GM12878 (cell line): ENCODE measurements at regions not wholly inside any gene's neighbourhood (a gene's known extent, or its start where the extent isn't known, plus 50 kb on each side); places are given as distances from the start of the nearest gene placed in this dataset.

Experiments
- ATAC-seq: fragments of 200-7000 bp; cut with Tn5 transposase; 3 replicates; pipeline ENCODE4 v1.9.1; 2020; ENCODE audit warnings: mild to moderate bottlenecking, moderate library complexity
- BruUV-seq: library from RNA; stranded (reverse); fragments of 400-500 nt; replicated peaks from 2 replicates; lab custom pipeline; 2021; lab: Mats Ljungman, UMichigan
- CTCF ChIA-PET: fragments of 300-600 bp; sonication (Branson Sonifier 250); formaldehyde crosslinking; extraction: SDS; loops from one replicate; lab custom pipeline; 2021; ENCODE audit warnings: inconsistent platforms; lab: Yijun Ruan, JAX
- POLR2A ChIA-PET: fragments of 350-600 bp; formaldehyde crosslinking; extraction: SDS; loops from one replicate; lab custom pipeline; 2021; ENCODE audit warnings: inconsistent platforms; lab: Charles Lee
- RAD21 ChIA-PET: fragments of 300-600 bp; sonication (Branson Sonifier 250); formaldehyde crosslinking; loops from one replicate; lab custom pipeline; 2023; ENCODE audit warnings: antibody characterized with exemption; ENCODE audit not compliant: unreplicated experiment; lab: Charles Lee
- SMC1A ChIA-PET: fragments of 300-600 bp; sonication (Branson Sonifier 250); formaldehyde crosslinking; loops from one replicate; lab custom pipeline; 2023; ENCODE audit not compliant: unreplicated experiment, uncharacterized antibody; lab: Charles Lee
- DNase-seq: peaks from one replicate; pipeline ENCODE4 v3.0.0-alpha.2; 2011; ENCODE audit warnings: low read depth, low spot score
- FAIRE-seq: peaks from 3 replicates; lab custom pipeline; 2011; peaks lifted over from hg19 to GRCh38; lab: Jason Lieb, UNC
- H2AFZ ChIP-seq: 2 replicates; pipeline ENCODE4 v1.6.0; 2011; ENCODE audit warnings: low read depth, low read length, control low read depth; ENCODE audit not compliant: control insufficient read depth
- H3K27ac ChIP-seq: 2 replicates; pipeline ENCODE4 v1.5.1; 2011; ENCODE audit warnings: control low read depth; ENCODE audit not compliant: control insufficient read depth, insufficient read depth
- H3K27me3 ChIP-seq, 2 experiments: replicated peaks in 1 of 2; 2 replicates each; pipeline versions ENCODE4 v1.6.0 to v1.6.1; 2011; ENCODE audit warnings: low read length in 1 of 2; ENCODE audit not compliant: control insufficient read depth in 2 of 2, insufficient read depth in 2 of 2
- H3K36me3 ChIP-seq, 2 experiments: 2 replicates each; pipeline ENCODE4 v1.5.1; 2011; ENCODE audit warnings: low read length in 1 of 2; ENCODE audit not compliant: control insufficient read depth in 2 of 2, insufficient read depth in 2 of 2
- H3K4me1 ChIP-seq: 2 replicates; pipeline ENCODE4 v1.6.1; 2011; ENCODE audit warnings: mild to moderate bottlenecking, low read length, moderate library complexity, mixed read lengths; ENCODE audit not compliant: control insufficient read depth, insufficient read depth
- H3K4me2 ChIP-seq: 2 replicates; pipeline ENCODE4 v1.6.0; 2011; ENCODE audit warnings: control low read depth; ENCODE audit not compliant: control insufficient read depth, insufficient read depth
- H3K4me3 ChIP-seq: fragments of 200-600 bp; sonication (generic); 2 replicates; pipeline ENCODE4 v1.5.1; 2016
- H3K79me2 ChIP-seq: 2 replicates; pipeline ENCODE4 v1.6.0; 2011; ENCODE audit warnings: low read length; ENCODE audit not compliant: control insufficient read depth, insufficient read depth
- H3K9ac ChIP-seq: 2 replicates; pipeline ENCODE4 v1.8.0; 2011; ENCODE audit warnings: low read length, control low read depth, mixed read lengths; ENCODE audit not compliant: control insufficient read depth, insufficient read depth
- H3K9me3 ChIP-seq: replicated peaks from 3 replicates; pipeline ENCODE4 v1.5.1; 2011; ENCODE audit warnings: mild to moderate bottlenecking, low read length; ENCODE audit not compliant: control insufficient read depth, insufficient read depth
- H4K20me1 ChIP-seq: 2 replicates; pipeline ENCODE4 v1.6.0; 2011; ENCODE audit not compliant: control insufficient read depth, insufficient read depth
- ATF3 ChIP-seq: IDR thresholded peaks from 2 replicates; pipeline ENCODE4 v1.6.1; 2011; ENCODE audit warnings: low read depth, mild to moderate bottlenecking, low read length, moderate library complexity, borderline replicate concordance; ENCODE audit errors: extremely low read depth
- GATAD2B ChIP-seq: fragments of 450-650 bp; conservative IDR thresholded peaks from 2 replicates; pipeline ENCODE4 v1.6.1; 2017; ENCODE audit warnings: low read depth, mild to moderate bottlenecking, moderate library complexity
- USF1 ChIP-seq: IDR thresholded peaks from 2 replicates; pipeline ENCODE4 v1.6.1; 2011; ENCODE audit warnings: borderline replicate concordance, low read depth, mild to moderate bottlenecking, moderate library complexity, mixed read lengths, low read length; ENCODE audit not compliant: insufficient read depth; ENCODE audit errors: extremely low read length
- ZSCAN29 ChIP-seq: fragments of 450-650 bp; IDR thresholded peaks from 2 replicates; pipeline ENCODE4 v1.6.1; 2017; ENCODE audit warnings: mild to moderate bottlenecking, moderate library complexity
- WGBS: methylation state at CpG from one replicate; pipeline ENCODE4 v1.1.6; 2016; ENCODE audit warnings: low lambda C conversion rate; ENCODE audit not compliant: insufficient replicate concordance, insufficient coverage; ENCODE audit errors: missing lambda C conversion rate; 5-methylcytosine and 5-hydroxymethylcytosine counted together
- in situ Hi-C: fragments of 300-500 bp; cut with MboI; formaldehyde crosslinking; loops from 9 replicates; pipeline ENCODE4 v1.14.3; 2018; ENCODE audit warnings: mixed read lengths
- intact Hi-C: fragments of 100-400 bp; cut with micrococcal nuclease; formaldehyde crosslinking; loops from one replicate; pipeline ENCODE4 v1.14.2; 2022; ENCODE audit not compliant: unreplicated experiment

- Histone ChIP-seq H2AFZ (no peak overlapping the region), H3K36me3 (no peaks in the 10 kb centered on the region), H3K4me2 (no peak overlapping the region), H4K20me1 (no peaks in the 10 kb centered on the region), H3K4me3 (no peak overlapping the region), H3K9ac (no peak overlapping the region), H3K79me2 (no peaks in the 10 kb centered on the region), H3K4me1 (no peaks in the 10 kb centered on the region), H3K27me3 (no peaks in the 10 kb centered on the region), H3K9me3 (no peaks in the 10 kb centered on the region), H3K27ac (no peak overlapping the region)
- ChIA-PET RAD21 (no interaction called here), SMC1A (interaction anchor here (0.6 kb wide), 1 partner anchor 46 kb away, joined by 3 read pairs; no protein-coding TSS in a partner anchor), CTCF (no interaction called here), POLR2A (no interaction called here)
- no TSS peak for BruUV-seq
- intact Hi-C loops (no loop called here), in situ Hi-C loops (no loop called here)
- FAIRE-seq (no peak), ATAC-seq (no peak), DNase-seq (no peak)
- TF ChIP-seq ATF3, result no peak
These were observed 88.1 kb downstream of the PCDH7 start for GRCh38 chr4:30808276-30808675.

GRCh38 chr4:30811296-30811695 lies 91.1 kb downstream of the PCDH7 start:
- RAD21 ChIA-PET, result no interaction called here
- no peaks in the 10 kb centered on the region for H3K4me1 ChIP-seq
- CTCF ChIA-PET, result no interaction called here
- no peaks in the 10 kb centered on the region for H3K79me2 ChIP-seq
- no peak overlapping the region for H3K9ac ChIP-seq
- FAIRE-seq, result no peak
- intact Hi-C loops (no loop called here), in situ Hi-C loops (no loop called here)
- DNase-seq, result no peak
- no peaks in the 10 kb centered on the region for H4K20me1 ChIP-seq
- 3% methylated on average over 2 of the region's 2 CpGs for WGBS
- no peak overlapping the region for H3K4me3 ChIP-seq
- SMC1A ChIA-PET, result no interaction called here
- POLR2A ChIA-PET, result no interaction called here
- no peak overlapping the region for H3K4me2 ChIP-seq
- TF ChIP-seq GATAD2B (no peak), USF1 (no peak), ZSCAN29 (no peak)
- no peaks in the 10 kb centered on the region for H3K9me3 ChIP-seq
- H3K36me3 ChIP-seq, result no peaks in the 10 kb centered on the region
- no peak for ATAC-seq
- H3K27ac ChIP-seq, result no peak overlapping the region
- no peak overlapping the region for H2AFZ ChIP-seq
- H3K27me3 ChIP-seq, result no peaks in the 10 kb centered on the region
- no TSS peak for BruUV-seq
